ENCODE measurements at regions not wholly inside any gene's neighbourhood (a gene's known extent, or its start where the extent isn't known, plus 50 kb on each side); places are given as distances from the start of the nearest gene placed in this dataset.
"Not testable (repeated sequence)": the region's sequence is repeated elsewhere in the genome, so short reads cannot be mapped to it uniquely, and the experiment has no call there.

GRCh38 chr5:34409373-34409772 lies 246.8 kb upstream of the RAI14 start:
- TF ChIP-seq TAF1 (IDR thresholded peaks at IDR 0.05; ENCODE audit: low read depth, low read length) (no peak), POLR2A (IDR thresholded peaks at IDR 0.05; ENCODE audit: low read depth, low read length) (no peak), POU2F2 (IDR thresholded peaks at IDR 0.05; ENCODE audit: low read depth, low read length) (no peak), PAX5 (IDR thresholded peaks at IDR 0.05; ENCODE audit: insufficient read depth, low read length, severe bottlenecking) (no peak), SPI1 (IDR thresholded peaks at IDR 0.05; ENCODE audit: low read depth, low read length) (no peak), POLR2AphosphoS5 (IDR thresholded peaks at IDR 0.05; ENCODE audit: low read depth, low read length) (no peak)
- FAIRE-seq (no peak), DNase-seq (ENCODE audit: insufficient read length, low spot score) (no peak)

GRCh38 chr5:34410411-34411139 lies 245.6 kb upstream of the RAI14 start:
- FAIRE-seq: no peak
- TF ChIP-seq POLR2AphosphoS5 (IDR thresholded peaks at IDR 0.05; ENCODE audit: low read depth, low read length): no peak
- TF ChIP-seq TAF1 (IDR thresholded peaks at IDR 0.05; ENCODE audit: low read depth, low read length): no peak
- TF ChIP-seq POLR2A (IDR thresholded peaks at IDR 0.05; ENCODE audit: low read depth, low read length): no peak
- TF ChIP-seq SPI1 (IDR thresholded peaks at IDR 0.05; ENCODE audit: low read depth, low read length): no peak
- no peak for TF ChIP-seq PAX5 (IDR thresholded peaks at IDR 0.05; ENCODE audit: insufficient read depth, low read length, severe bottlenecking)
- no peak for TF ChIP-seq POU2F2 (IDR thresholded peaks at IDR 0.05; ENCODE audit: low read depth, low read length)
- DNase-seq (ENCODE audit: insufficient read length, low spot score): no peak

GRCh38 chr5:34411470-34412346 lies 244.4 kb upstream of the RAI14 start:
- FAIRE-seq (no peak), DNase-seq (ENCODE audit: insufficient read length, low spot score) (no peak)
- no peak for TF ChIP-seq POLR2AphosphoS5 (IDR thresholded peaks at IDR 0.05; ENCODE audit: low read depth, low read length)
- TF ChIP-seq POU2F2 (IDR thresholded peaks at IDR 0.05; ENCODE audit: low read depth, low read length): no peak

GRCh38 chr5:34412736-34413135 lies 243.4 kb upstream of the RAI14 start:
- DNase-seq (ENCODE audit: insufficient read length, low spot score): no peak
- FAIRE-seq: no peak
- no peak for TF ChIP-seq TAF1 (IDR thresholded peaks at IDR 0.05; ENCODE audit: low read depth, low read length)
- no peak for TF ChIP-seq PAX5 (IDR thresholded peaks at IDR 0.05; ENCODE audit: insufficient read depth, low read length, severe bottlenecking)
- no peak for TF ChIP-seq SPI1 (IDR thresholded peaks at IDR 0.05; ENCODE audit: low read depth, low read length)
- TF ChIP-seq POU2F2 (IDR thresholded peaks at IDR 0.05; ENCODE audit: low read depth, low read length): no peak
- no peak for TF ChIP-seq POLR2AphosphoS5 (IDR thresholded peaks at IDR 0.05; ENCODE audit: low read depth, low read length)
- no peak for TF ChIP-seq POLR2A (IDR thresholded peaks at IDR 0.05; ENCODE audit: low read depth, low read length)

GRCh38 chr5:34415559-34416198 lies 240.4 kb upstream of the RAI14 start:
- no peak for FAIRE-seq
- DNase-seq (ENCODE audit: insufficient read length, low spot score): no peak
- TF ChIP-seq SPI1 (IDR thresholded peaks at IDR 0.05; ENCODE audit: low read depth, low read length): no peak
- TF ChIP-seq POLR2AphosphoS5 (IDR thresholded peaks at IDR 0.05; ENCODE audit: low read depth, low read length): no peak
- no peak for TF ChIP-seq TAF1 (IDR thresholded peaks at IDR 0.05; ENCODE audit: low read depth, low read length)
- no peak for TF ChIP-seq PAX5 (IDR thresholded peaks at IDR 0.05; ENCODE audit: insufficient read depth, low read length, severe bottlenecking)
- no peak for TF ChIP-seq POLR2A (IDR thresholded peaks at IDR 0.05; ENCODE audit: low read depth, low read length)
- no peak for TF ChIP-seq POU2F2 (IDR thresholded peaks at IDR 0.05; ENCODE audit: low read depth, low read length)

- FAIRE-seq (no peak), DNase-seq (ENCODE audit: insufficient read length, low spot score) (no peak)
- TF ChIP-seq TAF1 (IDR thresholded peaks at IDR 0.05; ENCODE audit: low read depth, low read length): no peak
- TF ChIP-seq POU2F2 (IDR thresholded peaks at IDR 0.05; ENCODE audit: low read depth, low read length): no peak
- no peak for TF ChIP-seq SPI1 (IDR thresholded peaks at IDR 0.05; ENCODE audit: low read depth, low read length)
- TF ChIP-seq PAX5 (IDR thresholded peaks at IDR 0.05; ENCODE audit: insufficient read depth, low read length, severe bottlenecking): no peak
- TF ChIP-seq POLR2A (IDR thresholded peaks at IDR 0.05; ENCODE audit: low read depth, low read length): no peak
- TF ChIP-seq POLR2AphosphoS5 (IDR thresholded peaks at IDR 0.05; ENCODE audit: low read depth, low read length): no peak
Measured at GRCh38 chr5:34416501-34417008, 239.6 kb upstream of the RAI14 start.

- DNase-seq (ENCODE audit: insufficient read length, low spot score); FAIRE-seq: not testable (repeated sequence)
Measured at GRCh38 chr5:34420191-34420590, 235.9 kb upstream of the RAI14 start.

GRCh38 chr5:34436761-34437501 lies 219.2 kb upstream of the RAI14 start:
- TF ChIP-seq SPI1 (IDR thresholded peaks at IDR 0.05; ENCODE audit: low read depth, low read length) (no peak), POLR2A (IDR thresholded peaks at IDR 0.05; ENCODE audit: low read depth, low read length) (no peak), POU2F2 (IDR thresholded peaks at IDR 0.05; ENCODE audit: low read depth, low read length) (no peak), TAF1 (IDR thresholded peaks at IDR 0.05; ENCODE audit: low read depth, low read length) (no peak), POLR2AphosphoS5 (IDR thresholded peaks at IDR 0.05; ENCODE audit: low read depth, low read length) (no peak), PAX5 (IDR thresholded peaks at IDR 0.05; ENCODE audit: insufficient read depth, low read length, severe bottlenecking) (no peak)
- FAIRE-seq (no peak), DNase-seq (ENCODE audit: insufficient read length, low spot score) (no peak)

GRCh38 chr5:34439601-34440000 lies 216.5 kb upstream of the RAI14 start:
- DNase-seq (ENCODE audit: insufficient read length, low spot score) (no peak), FAIRE-seq (no peak)
- TF ChIP-seq SPI1 (IDR thresholded peaks at IDR 0.05; ENCODE audit: low read depth, low read length) (no peak), POLR2AphosphoS5 (IDR thresholded peaks at IDR 0.05; ENCODE audit: low read depth, low read length) (no peak), POLR2A (IDR thresholded peaks at IDR 0.05; ENCODE audit: low read depth, low read length) (no peak), POU2F2 (IDR thresholded peaks at IDR 0.05; ENCODE audit: low read depth, low read length) (no peak), PAX5 (IDR thresholded peaks at IDR 0.05; ENCODE audit: insufficient read depth, low read length, severe bottlenecking) (no peak), TAF1 (IDR thresholded peaks at IDR 0.05; ENCODE audit: low read depth, low read length) (no peak)

- not testable (repeated sequence) for FAIRE-seq
Measured at GRCh38 chr5:34441767-34442166, 214.4 kb upstream of the RAI14 start.

More at GRCh38 chr5:34441767-34442166, 214.4 kb upstream of the RAI14 start:
- DNase-seq (ENCODE audit: insufficient read length, low spot score): not testable (repeated sequence)

All from GM12891 (cell line).